CD4-positive, alpha-beta memory T cell (primary cell): ENCODE measurements at regions not wholly inside any gene's neighbourhood (a gene's known extent, or its start where the extent isn't known, plus 50 kb on each side); places are given as distances from the start of the nearest gene placed in this dataset.

Experiments used
- CTCF ChIA-PET: fragments of 350-600 bp; sonication (Branson Sonifier 250); formaldehyde crosslinking; loops from one replicate; lab custom pipeline; 2021; ENCODE audit warnings: inconsistent platforms; ENCODE audit not compliant: partially characterized antibody; lab: Charles Lee
- POLR2A ChIA-PET: fragments of 350-600 bp; sonication (Branson Sonifier 250); formaldehyde crosslinking; loops from one replicate; lab custom pipeline; 2021; ENCODE audit not compliant: partially characterized antibody; lab: Charles Lee
- DNase-seq, 5 donors: peaks; one replicate each; pipeline versions ENCODE4 v3.0.0 to v3.0.0-alpha.2; 2020 to 2022; ENCODE audit warnings: mixed read lengths in 1 of 5
- H3K27ac ChIP-seq: one replicate; pipeline ENCODE4 v1.7.0; 2013; ENCODE audit warnings: low read depth, low read length
- H3K27me3 ChIP-seq: 2 replicates; pipeline ENCODE4 v1.7.0; 2013; ENCODE audit warnings: mild to moderate bottlenecking, low read length, moderate library complexity; ENCODE audit not compliant: insufficient read depth
- H3K36me3 ChIP-seq: 2 replicates; pipeline ENCODE4 v1.7.0; 2013; ENCODE audit warnings: mild to moderate bottlenecking, low read length, moderate library complexity; ENCODE audit not compliant: insufficient read depth
- H3K4me1 ChIP-seq: 2 replicates; pipeline ENCODE4 v1.7.0; 2013; ENCODE audit warnings: mild to moderate bottlenecking, low read length, moderate library complexity; ENCODE audit not compliant: insufficient read depth
- H3K4me3 ChIP-seq, 2 donors: one replicate each; pipeline ENCODE4 v1.7.0; 2013; ENCODE audit warnings: low read length in 2 of 2, mild to moderate bottlenecking in 1 of 2
- H3K9me3 ChIP-seq, 2 donors: one replicate each; pipeline ENCODE4 v1.7.0; 2013; ENCODE audit warnings: low read length in 2 of 2, control low read depth in 1 of 2; ENCODE audit not compliant: control insufficient read depth in 1 of 2
- H3K27ac Mint-ChIP-seq, 7 donors: one replicate each; pipeline ENCODE4 v1.8.0; 2020 to 2021; ENCODE audit warnings: mixed read lengths in 7 of 7, mild to moderate bottlenecking in 6 of 7, inconsistent platforms in 3 of 7, moderate library complexity in 3 of 7
- H3K27me3 Mint-ChIP-seq, 2 donors: one replicate each; pipeline ENCODE4 v1.8.0; 2020 to 2021; ENCODE audit warnings: mixed read lengths in 2 of 2
- H3K36me3 Mint-ChIP-seq, 2 donors: one replicate each; pipeline ENCODE4 v1.8.0; 2020 to 2021; ENCODE audit warnings: mixed read lengths in 2 of 2, inconsistent platforms in 1 of 2, mild to moderate bottlenecking in 1 of 2
- H3K4me1 Mint-ChIP-seq, 4 donors: one replicate each; pipeline ENCODE4 v1.8.0; 2020 to 2021; ENCODE audit warnings: mixed read lengths in 4 of 4, mild to moderate bottlenecking in 1 of 4
- H3K4me3 Mint-ChIP-seq, 8 donors: one replicate each; pipeline ENCODE4 v1.8.0; 2020 to 2021; ENCODE audit warnings: mixed read lengths in 8 of 8, mild to moderate bottlenecking in 7 of 8, moderate library complexity in 6 of 8, inconsistent platforms in 3 of 8
- H3K9me3 Mint-ChIP-seq, 8 donors: one replicate each; pipeline ENCODE4 v1.8.0; 2020 to 2021; ENCODE audit warnings: mixed read lengths in 8 of 8, mild to moderate bottlenecking in 5 of 8, inconsistent platforms in 3 of 8, moderate library complexity in 1 of 8
- intact Hi-C: fragments of 100-400 bp; cut with micrococcal nuclease; formaldehyde crosslinking; loops from one replicate; pipeline ENCODE4 v1.15.1; 2023

DNA sequence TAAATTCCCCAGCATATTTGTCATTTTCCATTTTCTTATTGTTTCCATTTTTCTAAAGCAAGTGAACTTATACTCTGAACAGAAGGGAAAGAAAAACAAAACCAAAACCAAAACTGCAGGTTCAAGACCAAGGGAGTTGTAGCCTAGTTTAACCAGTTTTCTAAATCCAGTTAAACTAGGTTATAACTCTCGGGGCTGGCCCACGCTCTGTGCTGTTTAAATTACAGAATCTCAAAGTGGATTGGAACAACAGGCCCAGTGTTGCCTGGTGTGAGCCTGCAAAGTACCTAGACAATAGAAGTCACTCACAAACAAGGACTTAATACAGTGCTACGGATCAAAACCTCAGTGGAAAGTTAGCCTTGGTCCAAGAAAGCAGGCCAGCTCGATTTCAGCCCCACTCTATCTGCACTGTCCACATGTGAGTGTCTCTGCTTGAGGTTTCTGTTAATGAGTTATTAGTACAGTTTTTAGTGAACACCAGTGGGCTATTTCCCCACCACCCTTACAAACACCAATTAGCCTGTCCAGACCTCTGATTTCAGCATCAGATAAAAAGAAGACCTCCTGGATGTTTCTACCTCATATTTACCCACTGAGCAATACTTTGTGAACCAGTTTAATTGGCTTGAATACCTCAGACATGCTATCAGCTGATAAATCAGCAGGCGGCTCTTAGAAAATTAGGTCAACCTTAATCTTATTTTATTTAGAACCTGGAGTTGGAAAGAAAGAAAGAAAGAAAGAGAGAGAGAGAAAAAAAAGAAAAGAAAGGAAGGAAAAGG lies 93.8 kb upstream of the PDZRN3 start:
- peaks cover 0 to 18% (median 3%) of the 10 kb centered on the region in 8 donors for H3K9me3 Mint-ChIP-seq
- Histone ChIP-seq H3K4me1 (no peaks in the 10 kb centered on the region), H3K36me3 (no peaks in the 10 kb centered on the region), H3K9me3 (no peaks in the 10 kb centered on the region), H3K4me3 (no peak overlapping the region), H3K27ac (no peak overlapping the region), H3K27me3 (no peaks in the 10 kb centered on the region)
- intact Hi-C loops: no loop called here
- H3K27ac Mint-ChIP-seq: no peak overlapping the region
- H3K4me1 Mint-ChIP-seq: no peaks in the 10 kb centered on the region
- no peak overlapping the region for H3K4me3 Mint-ChIP-seq
- ChIA-PET POLR2A (no interaction called here), CTCF (no interaction called here)
- no peak for DNase-seq
- no peaks in the 10 kb centered on the region for H3K27me3 Mint-ChIP-seq
- no peaks in the 10 kb centered on the region for H3K36me3 Mint-ChIP-seq

DNA sequence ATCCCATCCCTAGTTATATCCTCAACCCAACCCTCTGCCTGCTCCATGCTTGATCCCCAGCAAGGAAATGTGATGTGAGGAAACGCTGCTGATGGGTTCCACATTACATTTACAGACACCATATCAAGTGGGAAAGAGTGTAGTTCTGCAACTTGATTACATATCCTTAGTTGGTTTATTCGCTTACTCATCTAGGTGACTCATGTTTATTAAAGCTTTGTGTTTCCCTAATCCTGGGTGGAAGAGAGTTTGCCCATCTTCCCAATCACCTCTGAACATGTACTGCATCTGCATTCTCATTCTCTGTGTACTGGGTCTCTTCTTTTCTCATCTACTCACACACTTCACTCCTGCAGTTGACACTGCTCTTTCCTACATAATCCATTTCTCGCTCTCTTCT lies 91.7 kb upstream of the PDZRN3 start:
- intact Hi-C loops: no loop called here
- peaks cover 0 to 13% (median 2%) of the 10 kb centered on the region in 8 donors for H3K9me3 Mint-ChIP-seq
- no peak for DNase-seq
- H3K4me1 Mint-ChIP-seq: no peaks in the 10 kb centered on the region
- Histone ChIP-seq H3K36me3 (no peaks in the 10 kb centered on the region), H3K4me3 (no peak overlapping the region), H3K4me1 (no peaks in the 10 kb centered on the region), H3K9me3 (no peaks in the 10 kb centered on the region), H3K27ac (no peak overlapping the region), H3K27me3 (no peaks in the 10 kb centered on the region)
- H3K27me3 Mint-ChIP-seq: no peaks in the 10 kb centered on the region
- ChIA-PET POLR2A (no interaction called here), CTCF (no interaction called here)
- no peak overlapping the region for H3K4me3 Mint-ChIP-seq
- no peak overlapping the region for H3K27ac Mint-ChIP-seq
- no peaks in the 10 kb centered on the region for H3K36me3 Mint-ChIP-seq

DNA sequence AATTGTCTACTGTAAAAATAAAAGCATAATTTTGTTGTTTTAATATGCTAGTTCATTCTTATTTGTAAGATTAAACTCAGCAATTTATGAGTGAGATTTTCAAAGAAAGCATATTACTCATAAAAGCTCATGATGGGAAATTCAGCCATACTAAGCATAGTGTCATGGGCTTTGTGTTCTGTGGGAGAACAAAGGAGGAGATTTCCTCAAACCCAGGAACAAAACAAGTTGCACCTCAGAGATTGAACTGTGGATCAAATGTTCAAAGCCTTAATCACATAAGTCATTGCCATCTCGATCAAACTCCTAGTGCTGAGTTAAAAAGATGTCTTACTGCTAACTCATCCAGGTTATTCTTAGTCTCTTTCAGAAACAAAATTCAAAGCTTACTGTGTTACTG lies 85.6 kb upstream of the PDZRN3 start:
- intact Hi-C loops: no loop called here
- H3K4me3 ChIP-seq: no peak overlapping the region
- H3K9me3 Mint-ChIP-seq: peaks cover 0 to 9% (median 2%) of the 10 kb centered on the region in 8 donors
- ChIA-PET CTCF (no interaction called here), POLR2A (no interaction called here)
- H3K27me3 Mint-ChIP-seq: no peaks in the 10 kb centered on the region
- H3K27ac ChIP-seq: no peak overlapping the region
- no peaks in the 10 kb centered on the region for H3K4me1 Mint-ChIP-seq
- H3K4me3 Mint-ChIP-seq: no peak overlapping the region
- H3K4me1 ChIP-seq: no peaks in the 10 kb centered on the region
- H3K27me3 ChIP-seq: no peaks in the 10 kb centered on the region
- H3K27ac Mint-ChIP-seq: no peak overlapping the region
- no peaks in the 10 kb centered on the region for H3K36me3 ChIP-seq
- H3K9me3 ChIP-seq: no peaks in the 10 kb centered on the region
- H3K36me3 Mint-ChIP-seq: no peaks in the 10 kb centered on the region
- no peak for DNase-seq

DNA sequence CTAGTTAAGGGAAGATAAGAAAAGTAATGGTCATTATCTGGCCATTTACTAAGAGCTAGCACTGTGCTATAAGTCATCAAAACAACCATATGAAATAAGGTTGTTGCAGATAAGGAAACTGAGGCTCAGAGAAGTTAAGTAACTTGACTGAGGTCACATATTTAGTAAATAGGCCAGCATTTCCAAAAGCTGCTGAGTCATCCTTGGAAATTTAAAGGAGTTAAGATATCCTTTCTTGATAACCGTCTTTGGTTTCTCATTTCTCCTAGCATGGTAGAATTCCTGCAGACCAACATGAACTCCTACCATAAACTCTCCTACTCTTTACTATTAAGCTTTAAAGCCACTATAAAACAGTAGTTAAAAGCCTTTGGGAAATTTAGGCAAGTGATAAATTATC lies 85.0 kb upstream of the PDZRN3 start:
- Histone ChIP-seq H3K9me3 (no peaks in the 10 kb centered on the region), H3K4me1 (no peaks in the 10 kb centered on the region), H3K4me3 (no peak overlapping the region), H3K27ac (no peak overlapping the region), H3K36me3 (no peaks in the 10 kb centered on the region), H3K27me3 (no peaks in the 10 kb centered on the region)
- Mint-ChIP-seq H3K27me3 (no peaks in the 10 kb centered on the region), H3K9me3 (peaks cover 0 to 10% (median 2%) of the 10 kb centered on the region in 8 donors), H3K27ac (no peak overlapping the region), H3K4me1 (no peaks in the 10 kb centered on the region), H3K4me3 (no peak overlapping the region), H3K36me3 (no peaks in the 10 kb centered on the region)
- DNase-seq: no peak
- ChIA-PET CTCF (no interaction called here), POLR2A (no interaction called here)
- intact Hi-C loops: no loop called here

DNA sequence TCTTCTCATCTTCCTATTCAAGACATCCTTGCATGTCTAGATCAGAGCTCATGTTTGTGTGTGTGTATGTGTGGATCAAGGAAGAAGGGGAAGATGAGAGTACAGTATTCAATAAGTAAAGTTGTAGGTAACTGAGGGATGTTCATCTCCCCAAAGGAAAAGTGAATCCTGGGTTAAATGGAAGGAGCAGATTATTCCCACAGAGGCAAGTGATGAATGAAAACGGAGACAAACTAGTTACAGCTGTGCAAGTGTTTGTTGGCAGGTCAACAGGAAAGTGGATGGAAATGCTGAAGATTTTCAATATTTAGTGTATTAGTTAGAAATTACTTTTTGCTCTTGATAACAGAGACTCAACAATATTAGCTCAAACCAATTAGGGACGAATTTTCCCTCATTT lies 84.2 kb upstream of the PDZRN3 start:
- CTCF ChIA-PET: no interaction called here
- H3K4me3 ChIP-seq: no peak overlapping the region

DNA sequence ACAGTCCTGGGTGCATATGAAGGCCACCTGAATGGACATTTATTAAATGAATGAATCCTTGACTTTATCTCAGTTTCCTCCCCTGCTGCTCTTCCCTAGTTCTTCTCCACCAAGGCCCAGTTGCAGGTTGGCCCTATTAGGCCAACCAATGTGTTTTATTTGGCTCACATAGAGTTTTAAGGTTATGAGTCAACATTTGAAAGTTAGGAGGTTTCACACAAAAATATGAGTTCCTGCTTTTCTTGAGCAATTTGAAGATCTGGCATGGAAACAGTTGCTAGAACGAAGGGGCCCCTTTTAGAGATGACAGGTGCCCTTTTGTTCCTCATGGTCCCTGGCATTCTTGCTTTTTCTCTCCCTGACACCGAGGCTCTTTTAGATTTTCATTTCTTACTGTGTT lies 83.0 kb upstream of the PDZRN3 start:
- H3K27me3 ChIP-seq: no peaks in the 10 kb centered on the region
- no peak overlapping the region for H3K27ac Mint-ChIP-seq
- H3K36me3 Mint-ChIP-seq: no peaks in the 10 kb centered on the region

More for the DNA sequence above, 84.2 kb upstream of the PDZRN3 start:
- intact Hi-C loops: no loop called here
- POLR2A ChIA-PET: no interaction called here
- Mint-ChIP-seq H3K4me1 (no peaks in the 10 kb centered on the region), H3K4me3 (no peak overlapping the region), H3K36me3 (no peaks in the 10 kb centered on the region), H3K27me3 (no peaks in the 10 kb centered on the region), H3K27ac (no peak overlapping the region), H3K9me3 (peaks cover 0 to 13% (median under 1%) of the 10 kb centered on the region in 8 donors)
- H3K4me1 ChIP-seq: no peaks in the 10 kb centered on the region
- no peaks in the 10 kb centered on the region for H3K36me3 ChIP-seq
- H3K9me3 ChIP-seq: no peaks in the 10 kb centered on the region
- H3K27me3 ChIP-seq: no peaks in the 10 kb centered on the region
- no peak overlapping the region for H3K27ac ChIP-seq
- no peak for DNase-seq

DNA sequence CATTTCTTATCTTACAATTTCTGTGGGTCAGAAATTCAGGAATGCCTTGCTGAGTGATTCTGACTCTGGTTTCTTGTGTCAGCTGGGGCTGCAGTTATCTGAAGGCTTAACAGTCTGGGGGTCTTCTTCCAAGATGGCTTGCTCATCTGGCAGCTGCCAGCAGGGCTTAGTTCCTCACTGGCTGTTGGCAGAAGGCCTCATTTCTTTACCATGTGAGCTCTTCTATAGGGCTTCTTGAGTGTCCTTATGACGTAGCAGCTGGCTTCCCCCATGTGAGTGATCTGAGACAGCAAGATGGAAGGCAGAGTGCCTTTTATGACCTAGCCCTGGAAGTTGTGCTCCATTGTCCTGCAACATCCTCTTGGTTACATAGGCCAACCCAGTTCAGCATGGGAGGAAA lies 82.0 kb upstream of the PDZRN3 start:
- CTCF ChIA-PET: no interaction called here
- H3K36me3 Mint-ChIP-seq: no peaks in the 10 kb centered on the region
- Histone ChIP-seq H3K4me3 (no peak overlapping the region), H3K27ac (no peak overlapping the region), H3K4me1 (no peaks in the 10 kb centered on the region), H3K36me3 (no peaks in the 10 kb centered on the region), H3K27me3 (no peaks in the 10 kb centered on the region), H3K9me3 (no peaks in the 10 kb centered on the region)
- peaks cover 0 to 10% (median 2%) of the 10 kb centered on the region in 8 donors for H3K9me3 Mint-ChIP-seq
- no peak overlapping the region for H3K27ac Mint-ChIP-seq
- no peaks in the 10 kb centered on the region for H3K27me3 Mint-ChIP-seq
- DNase-seq: no peak
- H3K4me3 Mint-ChIP-seq: no peak overlapping the region
- intact Hi-C loops: no loop called here
- H3K4me1 Mint-ChIP-seq: no peaks in the 10 kb centered on the region
- POLR2A ChIA-PET: no interaction called here

More for the DNA sequence above, 83.0 kb upstream of the PDZRN3 start:
- DNase-seq: no peak
- intact Hi-C loops: no loop called here
- Mint-ChIP-seq H3K9me3 (peaks cover 0 to 10% (median under 1%) of the 10 kb centered on the region in 8 donors), H3K27me3 (no peaks in the 10 kb centered on the region), H3K4me3 (no peak overlapping the region), H3K4me1 (no peaks in the 10 kb centered on the region)
- ChIA-PET CTCF (no interaction called here), POLR2A (no interaction called here)
- Histone ChIP-seq H3K27ac (no peak overlapping the region), H3K4me3 (no peak overlapping the region), H3K4me1 (no peaks in the 10 kb centered on the region), H3K9me3 (no peaks in the 10 kb centered on the region), H3K36me3 (no peaks in the 10 kb centered on the region)
